ENCODE measurements at regions not wholly inside any gene's neighbourhood (a gene's known extent, or its start where the extent isn't known, plus 50 kb on each side); places are given as distances from the start of the nearest gene placed in this dataset.

- H4K12ac ChIP-seq (ENCODE audit: low read depth, low read length), result no peak overlapping the region
- H3K4me2 ChIP-seq (ENCODE audit: low read length), result no peak overlapping the region
- H3K9me3 ChIP-seq (ENCODE audit: insufficient read depth, low read depth, low read length), result no peaks in the 10 kb centered on the region
- no peak overlapping the region for H3K27ac ChIP-seq (ENCODE audit: low read depth, low read length)
- no peak overlapping the region for H3K4me3 ChIP-seq (ENCODE audit: low read depth, low read length)
- no peak overlapping the region for H3K14ac ChIP-seq (ENCODE audit: low read length)
- no peaks in the 10 kb centered on the region for H3K4me1 ChIP-seq (ENCODE audit: control insufficient read depth in 1 of 2, insufficient read depth in 2 of 2, low read length in 2 of 2)
- H3K79me2 ChIP-seq (ENCODE audit: control insufficient read depth, insufficient read depth, low read length, poor library complexity), result no peaks in the 10 kb centered on the region
- no peak overlapping the region for H3K9ac ChIP-seq (ENCODE audit: low read length)
- H2BK120ac ChIP-seq (ENCODE audit: insufficient read depth, low read length, poor library complexity), result no peak overlapping the region
- H3K36me3 ChIP-seq (ENCODE audit: control insufficient read depth in 1 of 2, insufficient read depth in 2 of 2, low read length in 2 of 2), result no peaks in the 10 kb centered on the region
- no CpG with 5 or more reads among the region's 5 CpGs for WGBS (ENCODE audit: extremely low coverage, insufficient coverage, insufficient read length)
- no peak overlapping the region for H2BK12ac ChIP-seq (ENCODE audit: low read length)
- H2BK5ac ChIP-seq (ENCODE audit: low read depth, low read length, poor library complexity), result no peak overlapping the region
- no peak overlapping the region for H2AK5ac ChIP-seq (ENCODE audit: low read length)
- no peak overlapping the region for H4K8ac ChIP-seq (ENCODE audit: low read depth, low read length)
- no peaks in the 10 kb centered on the region for H3K79me1 ChIP-seq (ENCODE audit: low read length)
- H3K23ac ChIP-seq (ENCODE audit: low read length), result no peak overlapping the region
- H2AFZ ChIP-seq (ENCODE audit: insufficient read depth, low read length, poor library complexity), result no peak overlapping the region
- no peak overlapping the region for H3K18ac ChIP-seq (ENCODE audit: low read length)
- no peaks in the 10 kb centered on the region for H3K27me3 ChIP-seq (ENCODE audit: insufficient read depth, low read length)
- no peak overlapping the region for H3K4ac ChIP-seq (ENCODE audit: low read depth, low read length)
- no peak overlapping the region for H4K91ac ChIP-seq (ENCODE audit: low read depth, low read length)
- no peak for DNase-seq
These were observed 767.1 kb upstream of the API5 start for GRCh38 chr11:42544726-42545125.

- no peaks in the 10 kb centered on the region for H3K79me1 ChIP-seq (ENCODE audit: low read length)
- H4K8ac ChIP-seq (ENCODE audit: low read depth, low read length), result no peak overlapping the region
- no peaks in the 10 kb centered on the region for H3K27me3 ChIP-seq (ENCODE audit: insufficient read depth, low read length)
- no peak overlapping the region for H3K4ac ChIP-seq (ENCODE audit: low read depth, low read length)
- H4K91ac ChIP-seq (ENCODE audit: low read depth, low read length), result no peak overlapping the region
- H3K9ac ChIP-seq (ENCODE audit: low read length), result no peak overlapping the region
- no peak overlapping the region for H2BK120ac ChIP-seq (ENCODE audit: insufficient read depth, low read length, poor library complexity)
- H3K23ac ChIP-seq (ENCODE audit: low read length), result no peak overlapping the region
- no peak overlapping the region for H4K12ac ChIP-seq (ENCODE audit: low read depth, low read length)
- DNase-seq, result no peak
- H3K4me3 ChIP-seq (ENCODE audit: low read depth, low read length), result no peak overlapping the region
- no CpG with 5 or more reads among the region's 3 CpGs for WGBS (ENCODE audit: extremely low coverage, insufficient coverage, insufficient read length)
- no peak overlapping the region for H3K27ac ChIP-seq (ENCODE audit: low read depth, low read length)
- H2AFZ ChIP-seq (ENCODE audit: insufficient read depth, low read length, poor library complexity), result no peak overlapping the region
- H3K79me2 ChIP-seq (ENCODE audit: control insufficient read depth, insufficient read depth, low read length, poor library complexity), result no peaks in the 10 kb centered on the region
- no peak overlapping the region for H3K14ac ChIP-seq (ENCODE audit: low read length)
- no peak overlapping the region for H3K4me2 ChIP-seq (ENCODE audit: low read length)
- no peak overlapping the region for H2BK5ac ChIP-seq (ENCODE audit: low read depth, low read length, poor library complexity)
- no peak overlapping the region for H2BK12ac ChIP-seq (ENCODE audit: low read length)
- no peak overlapping the region for H2AK5ac ChIP-seq (ENCODE audit: low read length)
- no peaks in the 10 kb centered on the region for H3K4me1 ChIP-seq (ENCODE audit: control insufficient read depth in 1 of 2, insufficient read depth in 2 of 2, low read length in 2 of 2)
- H3K9me3 ChIP-seq (ENCODE audit: insufficient read depth, low read depth, low read length), result no peaks in the 10 kb centered on the region
- H3K18ac ChIP-seq (ENCODE audit: low read length), result no peak overlapping the region
- H3K36me3 ChIP-seq (ENCODE audit: control insufficient read depth in 1 of 2, insufficient read depth in 2 of 2, low read length in 2 of 2), result no peaks in the 10 kb centered on the region
These were observed 765.8 kb upstream of the API5 start for GRCh38 chr11:42545954-42546353.

GRCh38 chr11:42552786-42553185 lies 759.0 kb upstream of the API5 start:
- H3K36me3 ChIP-seq (ENCODE audit: control insufficient read depth in 1 of 2, insufficient read depth in 2 of 2, low read length in 2 of 2), result no peaks in the 10 kb centered on the region

GRCh38 chr11:42555190-42555589 lies 756.6 kb upstream of the API5 start:
- H3K27ac ChIP-seq (ENCODE audit: low read depth, low read length), result no peak overlapping the region
- H3K9ac ChIP-seq (ENCODE audit: low read length), result no peak overlapping the region
- no peak for DNase-seq
- no CpG with 5 or more reads among the region's 2 CpGs for WGBS (ENCODE audit: extremely low coverage, insufficient coverage, insufficient read length)
- H3K79me2 ChIP-seq (ENCODE audit: control insufficient read depth, insufficient read depth, low read length, poor library complexity), result no peaks in the 10 kb centered on the region
- H3K18ac ChIP-seq (ENCODE audit: low read length), result no peak overlapping the region
- no peak overlapping the region for H4K12ac ChIP-seq (ENCODE audit: low read depth, low read length)
- no peak overlapping the region for H2AK5ac ChIP-seq (ENCODE audit: low read length)
- no peaks in the 10 kb centered on the region for H3K9me3 ChIP-seq (ENCODE audit: insufficient read depth, low read depth, low read length)
- H3K14ac ChIP-seq (ENCODE audit: low read length), result no peak overlapping the region
- H2AFZ ChIP-seq (ENCODE audit: insufficient read depth, low read length, poor library complexity), result no peak overlapping the region
- H2BK120ac ChIP-seq (ENCODE audit: insufficient read depth, low read length, poor library complexity), result no peak overlapping the region
- no peaks in the 10 kb centered on the region for H3K27me3 ChIP-seq (ENCODE audit: insufficient read depth, low read length)
- H3K4me2 ChIP-seq (ENCODE audit: low read length), result no peak overlapping the region
- no peak overlapping the region for H4K91ac ChIP-seq (ENCODE audit: low read depth, low read length)
- H2BK5ac ChIP-seq (ENCODE audit: low read depth, low read length, poor library complexity), result no peak overlapping the region
- H3K36me3 ChIP-seq (ENCODE audit: control insufficient read depth in 1 of 2, insufficient read depth in 2 of 2, low read length in 2 of 2), result no peaks in the 10 kb centered on the region
- no peak overlapping the region for H3K4me3 ChIP-seq (ENCODE audit: low read depth, low read length)
- H3K4ac ChIP-seq (ENCODE audit: low read depth, low read length), result no peak overlapping the region
- no peak overlapping the region for H4K8ac ChIP-seq (ENCODE audit: low read depth, low read length)
- no peak overlapping the region for H3K23ac ChIP-seq (ENCODE audit: low read length)
- no peaks in the 10 kb centered on the region for H3K79me1 ChIP-seq (ENCODE audit: low read length)
- no peak overlapping the region for H2BK12ac ChIP-seq (ENCODE audit: low read length)
- H3K4me1 ChIP-seq (ENCODE audit: control insufficient read depth in 1 of 2, insufficient read depth in 2 of 2, low read length in 2 of 2), result no peaks in the 10 kb centered on the region

More at GRCh38 chr11:42552786-42553185, 759.0 kb upstream of the API5 start:
- Histone ChIP-seq H3K4me1 (ENCODE audit: control insufficient read depth in 1 of 2, insufficient read depth in 2 of 2, low read length in 2 of 2) (no peaks in the 10 kb centered on the region), H3K79me1 (ENCODE audit: low read length) (no peaks in the 10 kb centered on the region), H2BK12ac (ENCODE audit: low read length) (no peak overlapping the region), H3K4ac (ENCODE audit: low read depth, low read length) (no peak overlapping the region), H3K27ac (ENCODE audit: low read depth, low read length) (no peak overlapping the region), H3K9ac (ENCODE audit: low read length) (no peak overlapping the region), H2BK5ac (ENCODE audit: low read depth, low read length, poor library complexity) (no peak overlapping the region), H3K27me3 (ENCODE audit: insufficient read depth, low read length) (no peaks in the 10 kb centered on the region), H3K79me2 (ENCODE audit: control insufficient read depth, insufficient read depth, low read length, poor library complexity) (no peaks in the 10 kb centered on the region), H3K4me2 (ENCODE audit: low read length) (no peak overlapping the region), H3K23ac (ENCODE audit: low read length) (no peak overlapping the region), H3K9me3 (ENCODE audit: insufficient read depth, low read depth, low read length) (no peaks in the 10 kb centered on the region), H3K14ac (ENCODE audit: low read length) (no peak overlapping the region), H2BK120ac (ENCODE audit: insufficient read depth, low read length, poor library complexity) (no peak overlapping the region), H4K8ac (ENCODE audit: low read depth, low read length) (no peak overlapping the region), H4K12ac (ENCODE audit: low read depth, low read length) (no peak overlapping the region), H2AFZ (ENCODE audit: insufficient read depth, low read length, poor library complexity) (no peak overlapping the region), H2AK5ac (ENCODE audit: low read length) (no peak overlapping the region), H4K91ac (ENCODE audit: low read depth, low read length) (no peak overlapping the region), H3K4me3 (ENCODE audit: low read depth, low read length) (no peak overlapping the region), H3K18ac (ENCODE audit: low read length) (no peak overlapping the region)
- no peak for DNase-seq
- WGBS (ENCODE audit: extremely low coverage, insufficient coverage, insufficient read length), result no CpG with 5 or more reads among the region's 3 CpGs
